Nephron (organoid): ENCODE measurements at regions not wholly inside any gene's neighbourhood (a gene's known extent, or its start where the extent isn't known, plus 50 kb on each side); places are given as distances from the start of the nearest gene placed in this dataset.

ENCODE experiments used
- H3K27ac Mint-ChIP-seq, 3 experiments: 2 replicates each; pipeline ENCODE4 v1.8.0; 2020; ENCODE audit warnings: mixed read lengths in 3 of 3, mild to moderate bottlenecking in 2 of 3, moderate library complexity in 1 of 3
- H3K27me3 Mint-ChIP-seq: 2 replicates; pipeline ENCODE4 v1.8.0; 2021; ENCODE audit warnings: low read depth, mild to moderate bottlenecking, moderate library complexity, mixed read lengths
- H3K36me3 Mint-ChIP-seq: 2 replicates; pipeline ENCODE4 v1.8.0; 2020; ENCODE audit warnings: low read depth, mixed read lengths
- H3K4me1 Mint-ChIP-seq: 2 replicates; pipeline ENCODE4 v1.8.0; 2020; ENCODE audit warnings: mixed read lengths
- H3K4me3 Mint-ChIP-seq, 3 experiments: 2 replicates each; pipeline ENCODE4 v1.8.0; 2020; ENCODE audit warnings: mild to moderate bottlenecking in 3 of 3, mixed read lengths in 3 of 3, moderate library complexity in 2 of 3
- H3K9me3 Mint-ChIP-seq: 2 replicates; pipeline ENCODE4 v1.8.0; 2020; ENCODE audit warnings: mixed read lengths
- TF ChIP-seq, protein P1 (sequence below), 3 experiments: fragments of 200-600 bp; sonication (generic); IDR thresholded peaks; one replicate each; pipeline ENCODE4 v1.5.0; 2021; ENCODE audit warnings: antibody characterized with exemption in 3 of 3; ENCODE audit not compliant: unreplicated experiment in 3 of 3

DNA sequence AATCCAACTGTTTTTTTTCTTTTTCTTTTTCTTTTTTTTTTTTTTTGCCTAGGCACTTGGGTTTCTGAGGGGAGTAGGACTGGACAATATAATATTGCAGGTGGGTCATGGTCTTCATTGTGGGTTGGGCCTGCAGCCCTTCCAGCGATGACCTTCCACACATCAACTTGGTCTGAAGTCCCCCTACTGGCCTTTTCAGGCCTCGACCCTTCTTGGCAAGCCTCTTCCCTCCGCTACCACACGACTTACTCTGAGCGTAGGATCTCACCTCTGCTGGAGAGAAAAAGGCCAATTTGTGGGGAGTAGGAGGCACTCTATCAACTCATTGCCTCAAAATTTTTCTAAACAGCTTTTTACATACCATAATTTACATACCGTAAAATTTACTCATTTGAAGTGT is 51.1 kb upstream of the GRIK3 start:
- no peaks in the 10 kb centered on the region for H3K9me3 Mint-ChIP-seq
- TF ChIP-seq, protein P1, sequence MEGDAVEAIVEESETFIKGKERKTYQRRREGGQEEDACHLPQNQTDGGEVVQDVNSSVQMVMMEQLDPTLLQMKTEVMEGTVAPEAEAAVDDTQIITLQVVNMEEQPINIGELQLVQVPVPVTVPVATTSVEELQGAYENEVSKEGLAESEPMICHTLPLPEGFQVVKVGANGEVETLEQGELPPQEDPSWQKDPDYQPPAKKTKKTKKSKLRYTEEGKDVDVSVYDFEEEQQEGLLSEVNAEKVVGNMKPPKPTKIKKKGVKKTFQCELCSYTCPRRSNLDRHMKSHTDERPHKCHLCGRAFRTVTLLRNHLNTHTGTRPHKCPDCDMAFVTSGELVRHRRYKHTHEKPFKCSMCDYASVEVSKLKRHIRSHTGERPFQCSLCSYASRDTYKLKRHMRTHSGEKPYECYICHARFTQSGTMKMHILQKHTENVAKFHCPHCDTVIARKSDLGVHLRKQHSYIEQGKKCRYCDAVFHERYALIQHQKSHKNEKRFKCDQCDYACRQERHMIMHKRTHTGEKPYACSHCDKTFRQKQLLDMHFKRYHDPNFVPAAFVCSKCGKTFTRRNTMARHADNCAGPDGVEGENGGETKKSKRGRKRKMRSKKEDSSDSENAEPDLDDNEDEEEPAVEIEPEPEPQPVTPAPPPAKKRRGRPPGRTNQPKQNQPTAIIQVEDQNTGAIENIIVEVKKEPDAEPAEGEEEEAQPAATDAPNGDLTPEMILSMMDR (IDR thresholded peaks at IDR 0.05; ENCODE audit: unreplicated experiment in 3 of 3): peak in 1 of 3 experiments; percentile 29
- H3K27me3 Mint-ChIP-seq: peaks cover 31% of the 10 kb centered on the region
- no peak overlapping the region for H3K4me3 Mint-ChIP-seq
- H3K4me1 Mint-ChIP-seq: no peaks in the 10 kb centered on the region
- H3K27ac Mint-ChIP-seq: no peak overlapping the region
- no peaks in the 10 kb centered on the region for H3K36me3 Mint-ChIP-seq

DNA sequence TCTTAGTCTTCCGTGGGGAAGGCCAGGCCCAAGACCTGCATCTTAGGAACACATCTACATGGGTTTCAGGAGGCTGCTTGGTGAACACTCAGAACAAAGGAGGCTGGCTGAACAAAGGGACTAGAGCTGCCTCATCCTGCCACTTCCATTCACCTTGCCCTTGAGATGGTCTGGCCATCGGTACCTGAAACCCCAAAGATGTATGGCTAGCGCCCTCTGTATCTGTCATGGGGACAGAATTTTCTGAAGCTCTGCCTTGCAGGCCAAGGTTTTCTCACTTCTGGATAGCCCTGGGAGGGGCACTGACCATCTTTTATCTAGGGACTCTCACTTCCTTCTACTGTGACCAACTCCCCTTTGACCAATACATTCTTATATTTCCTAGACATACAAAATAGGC is 55.4 kb upstream of the GRIK3 start:
- Mint-ChIP-seq H3K4me3 (no peak overlapping the region), H3K27me3 (peaks cover 36% of the 10 kb centered on the region), H3K36me3 (no peaks in the 10 kb centered on the region), H3K27ac (no peak overlapping the region), H3K4me1 (no peaks in the 10 kb centered on the region), H3K9me3 (no peaks in the 10 kb centered on the region)
- TF ChIP-seq, protein P1 (IDR thresholded peaks at IDR 0.05; ENCODE audit: unreplicated experiment in 3 of 3): no peak

DNA sequence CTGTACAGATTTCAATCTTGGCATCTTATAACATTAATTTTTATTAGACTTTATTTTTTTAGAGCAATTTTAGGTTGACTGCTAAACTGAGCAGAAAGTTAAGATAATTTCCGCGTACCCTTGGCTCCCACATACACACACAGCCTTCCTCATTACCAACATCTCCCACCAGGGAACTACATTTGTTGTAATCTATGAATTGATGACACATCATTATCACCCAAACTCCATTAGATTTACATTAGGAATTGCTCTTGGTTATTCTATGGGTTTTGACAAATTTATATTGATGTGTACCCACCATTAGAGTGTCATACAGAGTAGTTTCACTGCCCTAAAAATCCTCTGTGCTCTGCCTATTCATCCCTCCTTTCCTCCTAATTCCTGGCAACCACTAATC is 56.4 kb upstream of the GRIK3 start:
- H3K36me3 Mint-ChIP-seq: no peaks in the 10 kb centered on the region
- H3K4me1 Mint-ChIP-seq: no peaks in the 10 kb centered on the region

DNA sequence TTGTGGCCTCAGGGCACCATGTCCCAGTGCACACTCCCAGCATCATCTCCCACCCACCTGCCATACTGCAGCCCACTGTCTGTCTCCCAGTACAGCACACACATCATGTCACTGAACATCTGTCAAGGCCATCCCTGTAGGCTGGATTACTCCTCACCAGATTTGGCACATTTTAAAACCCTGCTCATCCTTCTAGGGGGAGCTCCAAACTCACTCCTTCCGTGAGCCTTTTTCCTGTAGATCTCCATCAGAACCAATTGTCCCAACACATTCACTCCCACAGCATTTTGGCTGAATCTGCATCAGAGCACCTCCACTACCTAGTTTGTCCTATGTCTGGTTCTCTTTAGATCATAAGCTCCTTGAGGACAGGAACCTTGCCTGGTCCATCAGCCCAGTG is 58.6 kb upstream of the GRIK3 start:
- peaks cover 42% of the 10 kb centered on the region for H3K27me3 Mint-ChIP-seq
- H3K4me1 Mint-ChIP-seq: no peaks in the 10 kb centered on the region
- H3K27ac Mint-ChIP-seq: no peak overlapping the region
- no peak overlapping the region for H3K4me3 Mint-ChIP-seq
- no peaks in the 10 kb centered on the region for H3K36me3 Mint-ChIP-seq
- TF ChIP-seq, protein P1 (IDR thresholded peaks at IDR 0.05; ENCODE audit: unreplicated experiment in 3 of 3): no peak
- H3K9me3 Mint-ChIP-seq: no peaks in the 10 kb centered on the region

More for the DNA sequence above, 56.4 kb upstream of the GRIK3 start:
- TF ChIP-seq, protein P1 (IDR thresholded peaks at IDR 0.05; ENCODE audit: unreplicated experiment in 3 of 3): no peak
- Mint-ChIP-seq H3K4me3 (no peak overlapping the region), H3K27ac (no peak overlapping the region), H3K27me3 (peaks cover 32% of the 10 kb centered on the region), H3K9me3 (no peaks in the 10 kb centered on the region)

DNA sequence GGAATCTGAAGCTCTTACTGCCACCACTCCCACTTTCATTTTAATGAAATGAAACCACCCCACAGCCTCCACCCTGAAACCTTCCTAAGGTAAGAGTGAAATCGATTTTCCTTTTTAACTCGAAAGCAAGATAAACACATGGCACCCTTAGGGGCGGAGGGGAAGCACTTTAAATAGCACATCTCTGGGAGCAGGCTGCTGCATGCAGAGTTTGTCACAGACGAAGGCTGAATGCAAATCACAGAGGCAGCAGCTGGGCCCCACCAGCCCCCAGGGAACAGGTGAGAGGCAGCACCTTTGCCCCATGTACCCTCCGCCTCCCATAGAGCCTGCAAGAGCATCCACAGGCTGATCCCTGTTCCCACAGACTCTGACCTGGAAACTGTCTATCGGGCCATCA is 60.0 kb upstream of the GRIK3 start:
- no peaks in the 10 kb centered on the region for H3K36me3 Mint-ChIP-seq
- peaks cover 45% of the 10 kb centered on the region for H3K27me3 Mint-ChIP-seq
- H3K4me1 Mint-ChIP-seq: no peaks in the 10 kb centered on the region
- no peak overlapping the region for H3K27ac Mint-ChIP-seq
- no peaks in the 10 kb centered on the region for H3K9me3 Mint-ChIP-seq
- TF ChIP-seq, protein P1 (IDR thresholded peaks at IDR 0.05; ENCODE audit: unreplicated experiment in 3 of 3): no peak
- no peak overlapping the region for H3K4me3 Mint-ChIP-seq

DNA sequence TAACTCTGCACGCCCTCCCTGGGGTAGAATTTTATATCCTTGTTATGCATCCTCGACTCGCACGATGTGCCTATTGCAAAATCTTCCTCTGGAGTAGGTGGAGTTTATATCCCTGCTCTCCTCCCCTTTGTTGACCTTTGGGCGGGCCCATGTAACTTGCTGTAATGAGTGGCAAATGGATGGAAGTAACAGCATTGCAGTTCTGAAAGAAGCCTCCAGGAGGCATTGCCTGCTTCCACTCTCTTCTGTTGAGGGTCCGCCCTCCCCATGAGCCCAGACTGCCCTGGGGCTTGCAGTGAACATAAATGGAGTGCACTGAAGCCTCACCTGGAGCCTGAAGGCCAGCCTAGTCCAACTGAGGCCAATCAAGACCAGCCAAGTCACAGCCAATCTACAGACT is 62.2 kb upstream of the GRIK3 start:
- Mint-ChIP-seq H3K4me3 (no peak overlapping the region), H3K36me3 (no peaks in the 10 kb centered on the region), H3K4me1 (no peaks in the 10 kb centered on the region), H3K9me3 (no peaks in the 10 kb centered on the region), H3K27ac (no peak overlapping the region), H3K27me3 (peaks cover 44% of the 10 kb centered on the region)
- TF ChIP-seq, protein P1 (IDR thresholded peaks at IDR 0.05; ENCODE audit: unreplicated experiment in 3 of 3): no peak
